ENCODE measurements at regions not wholly inside any gene's neighbourhood (a gene's known extent, or its start where the extent isn't known, plus 50 kb on each side); places are given as distances from the start of the nearest gene placed in this dataset.

GRCh38 chr2:37425408-37425807, 81.0 kb downstream of the QPCT start:
- no peak for DNase-seq

- no peak for DNase-seq
Observed at GRCh38 chr2:37427241-37427640, 82.8 kb downstream of the QPCT start.

- no peak for DNase-seq
Observed at GRCh38 chr2:37436323-37436722, 91.9 kb downstream of the QPCT start.

GRCh38 chr2:37439131-37439642, 94.8 kb downstream of the QPCT start:
- no peak for DNase-seq

- DNase-seq, result no peak
Observed at GRCh38 chr2:37441055-37441454, 96.6 kb downstream of the QPCT start.

GRCh38 chr2:37443082-37443481, 98.7 kb downstream of the QPCT start:
- DNase-seq, result no peak

- no peak for DNase-seq
Observed at GRCh38 chr2:37447446-37447845, 103.0 kb downstream of the QPCT start.

GRCh38 chr2:37448342-37449120, 104.1 kb downstream of the QPCT start:
- DNase-seq, result no peak

- no peak for DNase-seq
Observed at GRCh38 chr2:37449761-37450296, 105.4 kb downstream of the QPCT start.

- no peak for DNase-seq
Observed at GRCh38 chr2:37453027-37453426, 108.6 kb downstream of the QPCT start.

GRCh38 chr2:37454851-37455762, 110.7 kb downstream of the QPCT start:
- DNase-seq, result peak; percentile 59 to 90

GRCh38 chr2:37456479-37456878, 112.0 kb downstream of the QPCT start:
- no peak for DNase-seq

GRCh38 chr2:37457401-37457901, 113.0 kb downstream of the QPCT start:
- DNase-seq, result no peak

GRCh38 chr2:37458133-37458532, 113.7 kb downstream of the QPCT start:
- DNase-seq, result no peak

GRCh38 chr2:37459095-37459981, 114.9 kb downstream of the QPCT start:
- no peak for DNase-seq

GRCh38 chr2:37460896-37461229, 116.4 kb downstream of the QPCT start:
- DNase-seq, result no peak

- DNase-seq, result no peak
Observed at GRCh38 chr2:37464067-37464466, 119.6 kb downstream of the QPCT start.

GRCh38 chr2:37466533-37467222, 122.2 kb downstream of the QPCT start:
- DNase-seq, result no peak

- no peak for DNase-seq
Observed at GRCh38 chr2:37468170-37468569, 123.7 kb downstream of the QPCT start.

- no peak for DNase-seq
Observed at GRCh38 chr2:37469126-37469525, 124.7 kb downstream of the QPCT start.

- no peak for DNase-seq
Observed at GRCh38 chr2:37471104-37471503, 126.7 kb downstream of the QPCT start.

GRCh38 chr2:37471994-37472393, 127.6 kb downstream of the QPCT start:
- no peak for DNase-seq

Measured in NCI-H524 (cell line).